Right atrium auricular region (tissue), 2 donors: ENCODE measurements at regions not wholly inside any gene's neighbourhood (a gene's known extent, or its start where the extent isn't known, plus 50 kb on each side); places are given as distances from the start of the nearest gene placed in this dataset.

ENCODE experiments used
- DNase-seq: peaks from one replicate; pipeline ENCODE4 v3.0.0-alpha.2; 2019; ENCODE audit warnings: low spot score
- H3K27ac ChIP-seq, 2 donors: fragments of 200-600 bp; sonication (generic); 1 replicate in 1 of 2; 2 replicates in 1 of 2; pipeline ENCODE4 v1.5.1; 2016 to 2019
- H3K27me3 ChIP-seq, 2 donors: fragments of 200-600 bp; sonication (generic); one replicate each; pipeline versions ENCODE4 v1.5.1 to v1.6.0; 2017 to 2019
- H3K36me3 ChIP-seq: fragments of 200-600 bp; sonication (generic); one replicate; pipeline ENCODE4 v1.5.1; 2016
- H3K4me1 ChIP-seq, 2 donors: fragments of 200-600 bp; sonication (generic); one replicate each; pipeline versions ENCODE4 v1.5.1 to v1.6.0; 2017 to 2019
- H3K4me3 ChIP-seq, 2 donors: fragments of 200-600 bp; sonication (generic); 1 replicate in 1 of 2; 2 replicates in 1 of 2; pipeline ENCODE4 v1.5.1; 2017 to 2019; ENCODE audit warnings: mild to moderate bottlenecking in 1 of 2, moderate library complexity in 1 of 2
- H3K9me3 ChIP-seq, 2 donors: fragments of 200-600 bp; sonication (generic); one replicate each; pipeline ENCODE4 v1.5.1; 2019
- CTCF ChIP-seq, 2 donors: fragments of 200-600 bp; sonication (generic); IDR thresholded peaks; one replicate each; pipeline ENCODE4 v1.5.1; 2019; ENCODE audit warnings: antibody characterized with exemption in 2 of 2

GRCh38 chr2:219777388-219777787 is 150.0 kb downstream of the SLC4A3 start:
- no peak for TF ChIP-seq CTCF (IDR thresholded peaks at IDR 0.05)
- H3K27me3 ChIP-seq, result no peaks in the 10 kb centered on the region
- H3K9me3 ChIP-seq, result no peaks in the 10 kb centered on the region
- H3K27ac ChIP-seq, result no peak overlapping the region
- no peaks in the 10 kb centered on the region for H3K36me3 ChIP-seq
- no peak overlapping the region for H3K4me3 ChIP-seq
- H3K4me1 ChIP-seq, result no peaks in the 10 kb centered on the region
- DNase-seq, result no peak

- no peaks in the 10 kb centered on the region for H3K4me1 ChIP-seq
- DNase-seq, result no peak
- H3K27me3 ChIP-seq, result no peaks in the 10 kb centered on the region
- H3K27ac ChIP-seq, result no peak overlapping the region
- TF ChIP-seq CTCF (IDR thresholded peaks at IDR 0.05), result no peak
- H3K36me3 ChIP-seq, result no peaks in the 10 kb centered on the region
- H3K4me3 ChIP-seq, result no peak overlapping the region
- no peaks in the 10 kb centered on the region for H3K9me3 ChIP-seq
Measured at GRCh38 chr2:219778189-219778588, 150.8 kb downstream of the SLC4A3 start.

GRCh38 chr2:219782737-219783348 is 155.4 kb downstream of the SLC4A3 start:
- H3K36me3 ChIP-seq, result no peaks in the 10 kb centered on the region
- no peak for DNase-seq
- H3K9me3 ChIP-seq, result no peaks in the 10 kb centered on the region
- H3K4me1 ChIP-seq, result no peaks in the 10 kb centered on the region
- no peaks in the 10 kb centered on the region for H3K27me3 ChIP-seq
- H3K27ac ChIP-seq, result no peak overlapping the region
- H3K4me3 ChIP-seq, result no peak overlapping the region
- TF ChIP-seq CTCF (IDR thresholded peaks at IDR 0.05), result no peak

- H3K27ac ChIP-seq, result no peak overlapping the region
- no peaks in the 10 kb centered on the region for H3K4me1 ChIP-seq
- H3K9me3 ChIP-seq, result no peaks in the 10 kb centered on the region
- no peak overlapping the region for H3K4me3 ChIP-seq
- no peaks in the 10 kb centered on the region for H3K27me3 ChIP-seq
- no peak for DNase-seq
- TF ChIP-seq CTCF (IDR thresholded peaks at IDR 0.05), result no peak
- H3K36me3 ChIP-seq, result no peaks in the 10 kb centered on the region
Measured at GRCh38 chr2:219783359-219783975, 156.0 kb downstream of the SLC4A3 start.

GRCh38 chr2:219784178-219784577 is 156.7 kb downstream of the SLC4A3 start:
- Histone ChIP-seq H3K27ac (no peak overlapping the region), H3K4me1 (no peaks in the 10 kb centered on the region), H3K27me3 (no peaks in the 10 kb centered on the region), H3K9me3 (no peaks in the 10 kb centered on the region), H3K36me3 (no peaks in the 10 kb centered on the region), H3K4me3 (no peak overlapping the region)
- DNase-seq, result no peak
- TF ChIP-seq CTCF (IDR thresholded peaks at IDR 0.05), result no peak

- no peak for DNase-seq
- Histone ChIP-seq H3K9me3 (no peaks in the 10 kb centered on the region), H3K27ac (no peak overlapping the region), H3K4me3 (no peak overlapping the region), H3K36me3 (no peaks in the 10 kb centered on the region), H3K4me1 (no peaks in the 10 kb centered on the region), H3K27me3 (no peaks in the 10 kb centered on the region)
- TF ChIP-seq CTCF (IDR thresholded peaks at IDR 0.05), result no peak
Measured at GRCh38 chr2:219789476-219789875, 162.0 kb downstream of the SLC4A3 start.
